ENCODE measurements at regions not wholly inside any gene's neighbourhood (a gene's known extent, or its start where the extent isn't known, plus 50 kb on each side); places are given as distances from the start of the nearest gene placed in this dataset.

- Histone ChIP-seq H3K4me3 (replicated peaks; ENCODE audit: low read depth, low read length) (no peak overlapping the region), H3K36me3 (ENCODE audit: control insufficient read depth, insufficient read depth, low read length) (no peaks in the 10 kb centered on the region), H3K27me3 (replicated peaks; ENCODE audit: control insufficient read depth, insufficient read depth, low read length) (no peaks in the 10 kb centered on the region; the same call in 1 of the 2 replicates)
- no peak for TF ChIP-seq CTCF (IDR thresholded peaks at IDR 0.05; ENCODE audit: insufficient read depth, low read length, poor library complexity, severe bottlenecking)
- DNase-seq (ENCODE audit: extremely low read depth, insufficient read length) = no peak
These were observed 273.8 kb downstream of the FOXL1 start for GRCh38 chr16:86852135-86852534.

- no peaks in the 10 kb centered on the region for H3K27me3 ChIP-seq (replicated peaks; ENCODE audit: control insufficient read depth, insufficient read depth, low read length)
- DNase-seq (ENCODE audit: extremely low read depth, insufficient read length) = no peak
These were observed 275.8 kb downstream of the FOXL1 start for GRCh38 chr16:86854058-86854621.

GRCh38 chr16:86854626-86855294 lies 276.4 kb downstream of the FOXL1 start:
- no peaks in the 10 kb centered on the region for H3K27me3 ChIP-seq (replicated peaks; ENCODE audit: control insufficient read depth, insufficient read depth, low read length)
- no peaks in the 10 kb centered on the region for H3K36me3 ChIP-seq (ENCODE audit: control insufficient read depth, insufficient read depth, low read length)
- H3K4me3 ChIP-seq (replicated peaks; ENCODE audit: low read depth, low read length) = no peak overlapping the region
- DNase-seq (ENCODE audit: extremely low read depth, insufficient read length) = no peak
- TF ChIP-seq CTCF (IDR thresholded peaks at IDR 0.05; ENCODE audit: insufficient read depth, low read length, poor library complexity, severe bottlenecking) = no peak

More at GRCh38 chr16:86854058-86854621, 275.8 kb downstream of the FOXL1 start:
- Histone ChIP-seq H3K4me3 (replicated peaks; ENCODE audit: low read depth, low read length) (no peak overlapping the region), H3K36me3 (ENCODE audit: control insufficient read depth, insufficient read depth, low read length) (no peaks in the 10 kb centered on the region)
- TF ChIP-seq CTCF (IDR thresholded peaks at IDR 0.05; ENCODE audit: insufficient read depth, low read length, poor library complexity, severe bottlenecking) = no peak

GRCh38 chr16:86856946-86857586 lies 278.7 kb downstream of the FOXL1 start:
- no peak for DNase-seq (ENCODE audit: extremely low read depth, insufficient read length)
- Histone ChIP-seq H3K27me3 (replicated peaks; ENCODE audit: control insufficient read depth, insufficient read depth, low read length) (no peaks in the 10 kb centered on the region), H3K36me3 (ENCODE audit: control insufficient read depth, insufficient read depth, low read length) (no peaks in the 10 kb centered on the region), H3K4me3 (replicated peaks; ENCODE audit: low read depth, low read length) (no peak overlapping the region)
- no peak for TF ChIP-seq CTCF (IDR thresholded peaks at IDR 0.05; ENCODE audit: insufficient read depth, low read length, poor library complexity, severe bottlenecking)

- DNase-seq (ENCODE audit: extremely low read depth, insufficient read length) = no peak
- Histone ChIP-seq H3K4me3 (replicated peaks; ENCODE audit: low read depth, low read length) (no peak overlapping the region), H3K27me3 (replicated peaks; ENCODE audit: control insufficient read depth, insufficient read depth, low read length) (no peaks in the 10 kb centered on the region), H3K36me3 (ENCODE audit: control insufficient read depth, insufficient read depth, low read length) (no peaks in the 10 kb centered on the region)
- TF ChIP-seq CTCF (IDR thresholded peaks at IDR 0.05; ENCODE audit: insufficient read depth, low read length, poor library complexity, severe bottlenecking) = no peak
These were observed 279.5 kb downstream of the FOXL1 start for GRCh38 chr16:86857807-86858206.

Measured in GM06990 (cell line).